Osteoblast (primary cell): ENCODE measurements at regions not wholly inside any gene's neighbourhood (a gene's known extent, or its start where the extent isn't known, plus 50 kb on each side); places are given as distances from the start of the nearest gene placed in this dataset.
A peak's percentile ranks its signal among the peaks of the same experiment; 100 is the strongest.

Experiments used
- DNase-seq: peaks from one replicate; pipeline ENCODE4 v3.0.0; 2011; ENCODE audit warnings: low spot score, mixed read lengths; ENCODE audit not compliant: insufficient read length; ENCODE audit errors: missing footprints
- H2AFZ ChIP-seq: 2 replicates; pipeline ENCODE4 v1.6.0; 2011; ENCODE audit warnings: mild to moderate bottlenecking, low read length
- H3K27ac ChIP-seq: 2 replicates; pipeline ENCODE4 v1.5.1; 2011; ENCODE audit warnings: mild to moderate bottlenecking, low read depth, low read length, moderate library complexity
- H3K27me3 ChIP-seq: 2 replicates; pipeline ENCODE4 v1.6.0; 2012; ENCODE audit warnings: mild to moderate bottlenecking, control low read depth, inconsistent platforms, low read length, moderate library complexity; ENCODE audit not compliant: insufficient read depth
- H3K36me3 ChIP-seq: 2 replicates; pipeline ENCODE4 v1.5.1; 2011; ENCODE audit warnings: mild to moderate bottlenecking, low read length, control low read depth, moderate library complexity; ENCODE audit not compliant: insufficient read depth
- H3K4me1 ChIP-seq: 2 replicates; pipeline ENCODE4 v1.5.1; 2011; ENCODE audit warnings: mild to moderate bottlenecking, low read length, control low read depth, moderate library complexity; ENCODE audit not compliant: insufficient read depth
- H3K4me2 ChIP-seq: 2 replicates; pipeline ENCODE4 v1.6.0; 2011; ENCODE audit warnings: mild to moderate bottlenecking, low read length; ENCODE audit not compliant: insufficient read depth
- H3K4me3 ChIP-seq: fragments of 200-600 bp; sonication (generic); 3 replicates; pipeline ENCODE4 v1.5.1; 2012; ENCODE audit warnings: mild to moderate bottlenecking, low read length, inconsistent platforms; ENCODE audit not compliant: insufficient read depth
- H3K79me2 ChIP-seq: 2 replicates; pipeline ENCODE4 v1.6.0; 2012; ENCODE audit warnings: mild to moderate bottlenecking, low read length, control low read depth, inconsistent platforms; ENCODE audit not compliant: insufficient read depth
- H3K9me3 ChIP-seq: 2 replicates; pipeline ENCODE4 v1.5.1; 2011; ENCODE audit warnings: low read depth, low read length, control low read depth
- H4K20me1 ChIP-seq: 2 replicates; pipeline ENCODE4 v1.6.0; 2012; ENCODE audit warnings: mild to moderate bottlenecking, low read length, control low read depth; ENCODE audit not compliant: insufficient read depth
- CTCF ChIP-seq: IDR thresholded peaks from 2 replicates; pipeline ENCODE4 v1.5.1; 2011; ENCODE audit warnings: mild to moderate bottlenecking, low read depth, low read length, moderate library complexity; ENCODE audit errors: extremely low read depth

- peaks cover 13% of the 10 kb centered on the region for H3K4me1 ChIP-seq
- no peak overlapping the region for H2AFZ ChIP-seq
- H3K36me3 ChIP-seq, result no peaks in the 10 kb centered on the region
- TF ChIP-seq CTCF, result no peak
- H3K4me2 ChIP-seq, result no peak overlapping the region
- peak; percentile 35 for DNase-seq
- no peak overlapping the region for H3K27ac ChIP-seq
- H3K27me3 ChIP-seq, result no peaks in the 10 kb centered on the region
- H4K20me1 ChIP-seq, result no peaks in the 10 kb centered on the region
- no peaks in the 10 kb centered on the region for H3K79me2 ChIP-seq
- H3K4me3 ChIP-seq, result no peak overlapping the region
- H3K9me3 ChIP-seq, result no peaks in the 10 kb centered on the region
Measured at GRCh38 chr11:19607656-19608360, 104.8 kb upstream of the NAV2 start.

GRCh38 chr11:19606856-19607655 lies 105.6 kb upstream of the NAV2 start:
- Histone ChIP-seq H2AFZ (no peak overlapping the region), H3K4me2 (no peak overlapping the region), H3K9me3 (no peaks in the 10 kb centered on the region), H3K4me3 (no peak overlapping the region), H4K20me1 (no peaks in the 10 kb centered on the region), H3K27me3 (no peaks in the 10 kb centered on the region), H3K27ac (no peak overlapping the region), H3K79me2 (no peaks in the 10 kb centered on the region), H3K36me3 (no peaks in the 10 kb centered on the region), H3K4me1 (peaks cover 19% of the 10 kb centered on the region)
- TF ChIP-seq CTCF, result no peak
- no peak for DNase-seq

GRCh38 chr11:19605520-19606371 lies 106.9 kb upstream of the NAV2 start:
- TF ChIP-seq CTCF, result no peak
- Histone ChIP-seq H3K9me3 (no peaks in the 10 kb centered on the region), H3K4me3 (no peak overlapping the region), H3K79me2 (no peaks in the 10 kb centered on the region), H3K4me2 (peak overlapping the region; percentile 54), H2AFZ (no peak overlapping the region), H3K36me3 (no peaks in the 10 kb centered on the region), H3K27me3 (no peaks in the 10 kb centered on the region), H3K27ac (no peak overlapping the region), H4K20me1 (no peaks in the 10 kb centered on the region), H3K4me1 (peaks cover 19% of the 10 kb centered on the region)
- DNase-seq, result peak; percentile 89
